Astrocyte of the spinal cord (primary cell): ENCODE measurements at regions not wholly inside any gene's neighbourhood (a gene's known extent, or its start where the extent isn't known, plus 50 kb on each side); places are given as distances from the start of the nearest gene placed in this dataset.

Experiments used
- DNase-seq: peaks from one replicate; pipeline ENCODE4 v3.0.0; 2011; ENCODE audit warnings: low read depth, low spot score
- H3K4me3 ChIP-seq: 2 replicates; pipeline ENCODE4 v1.5.1; 2011; ENCODE audit warnings: low read depth, mild to moderate bottlenecking, low read length, moderate library complexity
- in situ Hi-C: cut with HindIII; loops from 2 replicates; pipeline ENCODE4 v1.10.0; 2017; ENCODE audit warnings: low sequenced_read_pairs
- TF ChIP-seq, protein P1 (sequence below): IDR thresholded peaks from 2 replicates; pipeline ENCODE4 v1.5.1; 2012; ENCODE audit warnings: low read depth, mild to moderate bottlenecking, low read length, inconsistent platforms

- DNase-seq = no peak
- no peak overlapping the region for H3K4me3 ChIP-seq
- TF ChIP-seq, protein P1, sequence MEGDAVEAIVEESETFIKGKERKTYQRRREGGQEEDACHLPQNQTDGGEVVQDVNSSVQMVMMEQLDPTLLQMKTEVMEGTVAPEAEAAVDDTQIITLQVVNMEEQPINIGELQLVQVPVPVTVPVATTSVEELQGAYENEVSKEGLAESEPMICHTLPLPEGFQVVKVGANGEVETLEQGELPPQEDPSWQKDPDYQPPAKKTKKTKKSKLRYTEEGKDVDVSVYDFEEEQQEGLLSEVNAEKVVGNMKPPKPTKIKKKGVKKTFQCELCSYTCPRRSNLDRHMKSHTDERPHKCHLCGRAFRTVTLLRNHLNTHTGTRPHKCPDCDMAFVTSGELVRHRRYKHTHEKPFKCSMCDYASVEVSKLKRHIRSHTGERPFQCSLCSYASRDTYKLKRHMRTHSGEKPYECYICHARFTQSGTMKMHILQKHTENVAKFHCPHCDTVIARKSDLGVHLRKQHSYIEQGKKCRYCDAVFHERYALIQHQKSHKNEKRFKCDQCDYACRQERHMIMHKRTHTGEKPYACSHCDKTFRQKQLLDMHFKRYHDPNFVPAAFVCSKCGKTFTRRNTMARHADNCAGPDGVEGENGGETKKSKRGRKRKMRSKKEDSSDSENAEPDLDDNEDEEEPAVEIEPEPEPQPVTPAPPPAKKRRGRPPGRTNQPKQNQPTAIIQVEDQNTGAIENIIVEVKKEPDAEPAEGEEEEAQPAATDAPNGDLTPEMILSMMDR = no peak
- in situ Hi-C loops = no loop called here
Measured at GRCh38 chr10:83919187-83919586, 220.1 kb upstream of the GHITM start.

DNA sequence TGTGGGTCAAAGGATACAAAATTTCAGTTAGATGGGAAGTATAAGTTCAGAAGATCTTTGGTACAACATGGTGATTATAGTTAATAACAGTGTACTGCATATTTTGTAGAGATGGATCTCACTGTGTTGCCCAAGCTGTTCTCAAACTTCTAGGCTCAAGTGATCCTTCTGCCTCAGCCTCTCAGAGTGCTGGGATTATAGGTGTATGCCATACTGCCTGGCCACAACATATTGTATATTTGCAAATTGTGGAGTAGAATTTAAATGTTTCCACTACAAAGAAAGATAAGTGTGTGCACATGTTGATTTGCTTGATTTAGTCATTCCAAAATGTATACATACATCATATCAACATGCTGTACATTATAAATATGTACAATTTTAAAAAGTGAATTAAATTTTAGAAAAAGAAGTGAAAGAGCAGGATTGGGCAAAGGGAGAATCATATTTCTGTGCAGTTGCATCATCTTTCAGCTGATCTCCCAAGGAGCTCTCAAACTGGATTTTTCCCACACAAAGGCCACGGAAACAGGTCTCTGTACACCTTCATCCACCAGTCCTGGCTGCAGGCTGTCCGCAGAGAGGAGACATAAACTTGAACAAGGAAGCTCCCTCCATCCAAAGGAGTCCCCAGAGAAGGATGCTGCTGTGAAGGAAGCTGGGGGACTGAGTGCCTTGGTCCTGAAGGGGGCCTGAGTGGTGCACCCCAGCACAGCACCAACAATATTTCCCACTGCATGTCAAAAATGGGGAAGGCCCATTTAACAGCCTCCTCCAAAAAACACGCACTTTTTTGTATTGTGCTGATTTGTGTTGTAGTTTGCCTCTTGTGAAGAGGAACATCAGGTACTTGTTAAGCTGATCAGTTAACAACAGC lies 217.1 kb upstream of the GHITM start:
- no peak overlapping the region for H3K4me3 ChIP-seq
- TF ChIP-seq, protein P1 = no peak
- no peak for DNase-seq
- in situ Hi-C loops = no loop called here

GRCh38 chr10:83925133-83925532 lies 214.2 kb upstream of the GHITM start:
- H3K4me3 ChIP-seq = no peak overlapping the region
- no peak for DNase-seq
- TF ChIP-seq, protein P1 = no peak
- in situ Hi-C loops = no loop called here

- DNase-seq = no peak
- TF ChIP-seq, protein P1 = no peak
- no peak overlapping the region for H3K4me3 ChIP-seq
- in situ Hi-C loops = no loop called here
Measured at GRCh38 chr10:83926606-83927005, 212.7 kb upstream of the GHITM start.

DNA sequence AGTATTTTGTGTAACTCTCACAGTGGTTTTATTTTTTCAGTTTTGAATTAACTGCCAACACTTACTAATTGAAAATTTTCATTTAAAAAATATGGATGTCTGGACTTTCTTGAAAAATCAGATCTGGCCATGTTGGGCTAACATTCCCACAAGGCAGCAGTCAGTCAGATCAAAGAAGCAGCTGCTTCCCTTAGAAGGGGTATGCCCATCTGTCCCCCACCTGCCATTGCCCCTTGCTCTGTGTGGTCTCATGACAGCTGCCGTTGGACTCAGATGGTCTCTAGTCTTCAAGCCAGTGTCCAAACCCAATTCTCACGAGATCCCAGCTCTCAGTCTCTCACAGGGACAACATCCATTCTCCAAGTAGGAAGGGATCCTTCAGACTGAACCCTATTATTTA lies 212.1 kb upstream of the GHITM start:
- no peak for DNase-seq
- TF ChIP-seq, protein P1 = no peak
- in situ Hi-C loops = no loop called here
- H3K4me3 ChIP-seq = no peak overlapping the region

DNA sequence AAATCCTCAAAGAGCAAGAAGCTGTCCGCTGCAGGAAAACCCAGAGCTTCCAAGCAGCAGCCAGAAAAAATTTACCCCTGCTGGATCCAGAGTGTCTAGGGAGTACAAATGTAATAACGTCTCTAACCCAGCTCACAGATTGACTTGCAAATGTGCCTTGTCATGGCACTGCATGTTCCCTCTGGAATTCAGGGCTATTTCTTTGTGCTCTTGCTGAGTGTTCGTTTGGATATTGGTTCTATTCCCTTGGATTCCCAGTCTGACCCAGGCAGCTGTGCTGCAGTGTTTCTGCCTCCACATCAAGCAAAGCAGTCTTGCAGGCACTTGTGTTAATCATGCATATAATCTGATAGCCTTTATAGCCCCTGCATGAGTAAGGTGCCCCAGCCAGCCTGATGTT lies 209.9 kb upstream of the GHITM start:
- TF ChIP-seq, protein P1 = no peak
- no peak for DNase-seq
- in situ Hi-C loops = no loop called here

More for the DNA sequence above, 209.9 kb upstream of the GHITM start:
- no peak overlapping the region for H3K4me3 ChIP-seq
